Neural progenitor cell (in vitro differentiated cells): ENCODE measurements at regions not wholly inside any gene's neighbourhood (a gene's known extent, or its start where the extent isn't known, plus 50 kb on each side); places are given as distances from the start of the nearest gene placed in this dataset.

Experiments
- DNase-seq: peaks from one replicate; pipeline ENCODE4 v3.0.0-alpha.2; 2016; ENCODE audit warnings: low spot score
- H2AFZ ChIP-seq: fragments of 200-600 bp; sonication (generic); replicated peaks from 2 replicates; pipeline ENCODE4 v1.6.1; 2016; ENCODE audit warnings: antibody characterized with exemption
- H3F3A ChIP-seq: fragments of 200-600 bp; sonication (generic); 2 replicates; pipeline ENCODE4 v1.6.1; 2016; ENCODE audit warnings: antibody characterized with exemption, low read depth
- H3K27ac ChIP-seq: fragments of 200-600 bp; sonication (generic); 2 replicates; pipeline ENCODE4 v1.5.1; 2016; ENCODE audit warnings: mild to moderate bottlenecking
- H3K27me3 ChIP-seq: fragments of 200-600 bp; sonication (generic); 2 replicates; pipeline ENCODE4 v1.6.1; 2016; ENCODE audit warnings: mild to moderate bottlenecking, moderate library complexity
- H3K36me3 ChIP-seq: fragments of 200-600 bp; sonication (generic); 2 replicates; pipeline ENCODE4 v1.5.1; 2016
- H3K4me1 ChIP-seq: fragments of 200-600 bp; sonication (generic); 2 replicates; pipeline ENCODE4 v1.6.1; 2016; ENCODE audit warnings: mixed run types
- H3K4me2 ChIP-seq: fragments of 200-600 bp; sonication (generic); 2 replicates; pipeline ENCODE4 v1.6.1; 2016
- H3K4me3 ChIP-seq: fragments of 200-600 bp; sonication (generic); 2 replicates; pipeline ENCODE4 v1.5.1; 2016
- H3K79me2 ChIP-seq: fragments of 200-600 bp; sonication (generic); 2 replicates; pipeline ENCODE4 v1.6.1; 2016; ENCODE audit warnings: low read depth
- H3K9ac ChIP-seq: fragments of 200-600 bp; sonication (generic); 2 replicates; pipeline ENCODE4 v1.6.1; 2016
- H3K9me3 ChIP-seq: fragments of 200-600 bp; sonication (generic); 2 replicates; pipeline ENCODE4 v1.5.1; 2016; ENCODE audit warnings: low read depth
- H4K20me1 ChIP-seq: fragments of 200-600 bp; sonication (generic); 2 replicates; pipeline ENCODE4 v1.6.1; 2016; ENCODE audit warnings: low read depth
- H3K27ac Mint-ChIP-seq: 3 replicates; pipeline ENCODE4 v1.8.0; 2021; ENCODE audit warnings: mixed read lengths
- H3K27me3 Mint-ChIP-seq: 2 replicates; pipeline ENCODE4 v1.8.0; 2022; ENCODE audit warnings: low read depth, mild to moderate bottlenecking, inconsistent platforms, moderate library complexity, mixed read lengths; ENCODE audit not compliant: insufficient read depth
- H3K36me3 Mint-ChIP-seq: 3 replicates; pipeline ENCODE4 v1.8.0; 2021; ENCODE audit warnings: mixed read lengths
- H3K4me1 Mint-ChIP-seq: 3 replicates; pipeline ENCODE4 v1.8.0; 2021; ENCODE audit warnings: mixed read lengths
- H3K4me3 Mint-ChIP-seq: 3 replicates; pipeline ENCODE4 v1.8.0; 2021; ENCODE audit warnings: mild to moderate bottlenecking, moderate library complexity, mixed read lengths
- H3K9me3 Mint-ChIP-seq: 3 replicates; pipeline ENCODE4 v1.8.0; 2020; ENCODE audit warnings: mixed read lengths
- CTCF ChIP-seq: fragments of 200-600 bp; sonication (generic); IDR thresholded peaks from 2 replicates; pipeline ENCODE4 v1.5.1; 2017; ENCODE audit warnings: antibody characterized with exemption, mild to moderate bottlenecking
- EZH2 ChIP-seq: fragments of 200-600 bp; sonication (generic); IDR thresholded peaks from 2 replicates; pipeline ENCODE4 v1.6.1; 2017; ENCODE audit warnings: antibody characterized with exemption, mild to moderate bottlenecking, moderate library complexity
- EZH2phosphoT487 ChIP-seq: fragments of 200-600 bp; sonication (generic); IDR thresholded peaks from 2 replicates; pipeline ENCODE4 v1.6.1; 2017; ENCODE audit warnings: antibody characterized with exemption

GRCh38 chr12:74431801-74432200, 105.8 kb upstream of the ATXN7L3B start:
- Histone ChIP-seq H3K27me3 (no peaks in the 10 kb centered on the region), H3F3A (no peaks in the 10 kb centered on the region), H3K9me3 (no peaks in the 10 kb centered on the region), H3K4me1 (no peaks in the 10 kb centered on the region), H3K4me3 (no peak overlapping the region), H3K4me2 (no peak overlapping the region), H3K9ac (no peak overlapping the region), H3K79me2 (no peaks in the 10 kb centered on the region), H2AFZ (no peak overlapping the region), H3K27ac (no peak overlapping the region), H4K20me1 (no peaks in the 10 kb centered on the region), H3K36me3 (no peaks in the 10 kb centered on the region)
- TF ChIP-seq EZH2phosphoT487 (no peak), EZH2 (no peak), CTCF (no peak)
- DNase-seq, result no peak
- Mint-ChIP-seq H3K27ac (no peak overlapping the region), H3K9me3 (no peaks in the 10 kb centered on the region), H3K27me3 (peaks cover 3% of the 10 kb centered on the region), H3K4me1 (no peaks in the 10 kb centered on the region), H3K36me3 (no peaks in the 10 kb centered on the region), H3K4me3 (no peak overlapping the region)

- H3K4me3 Mint-ChIP-seq, result no peak overlapping the region
- H3K79me2 ChIP-seq, result no peaks in the 10 kb centered on the region
- H3K4me3 ChIP-seq, result no peak overlapping the region
- no peaks in the 10 kb centered on the region for H4K20me1 ChIP-seq
- DNase-seq, result no peak
- no peaks in the 10 kb centered on the region for H3K9me3 ChIP-seq
- H2AFZ ChIP-seq, result no peak overlapping the region
- no peak for TF ChIP-seq EZH2phosphoT487
- TF ChIP-seq CTCF, result no peak
- no peak for TF ChIP-seq EZH2
- H3F3A ChIP-seq, result no peaks in the 10 kb centered on the region
- H3K36me3 Mint-ChIP-seq, result no peaks in the 10 kb centered on the region
- no peak overlapping the region for H3K9ac ChIP-seq
- H3K27me3 ChIP-seq, result no peaks in the 10 kb centered on the region
- H3K27ac ChIP-seq, result no peak overlapping the region
- H3K36me3 ChIP-seq, result no peaks in the 10 kb centered on the region
- H3K9me3 Mint-ChIP-seq, result no peaks in the 10 kb centered on the region
- no peaks in the 10 kb centered on the region for H3K27me3 Mint-ChIP-seq
- peaks cover 8% of the 10 kb centered on the region for H3K4me1 Mint-ChIP-seq
- H3K4me1 ChIP-seq, result peaks cover 6% of the 10 kb centered on the region
- H3K4me2 ChIP-seq, result no peak overlapping the region
- no peak overlapping the region for H3K27ac Mint-ChIP-seq
Observed at GRCh38 chr12:74440469-74440868, 97.2 kb upstream of the ATXN7L3B start.

- no peaks in the 10 kb centered on the region for H3K9me3 ChIP-seq
- peak; percentile 60 for DNase-seq
- Mint-ChIP-seq H3K4me1 (peaks cover 8% of the 10 kb centered on the region), H3K36me3 (no peaks in the 10 kb centered on the region), H3K9me3 (no peaks in the 10 kb centered on the region), H3K4me3 (no peak overlapping the region), H3K27ac (no peak overlapping the region), H3K27me3 (no peaks in the 10 kb centered on the region)
- no peaks in the 10 kb centered on the region for H4K20me1 ChIP-seq
- H3K27ac ChIP-seq, result no peak overlapping the region
- H3K4me1 ChIP-seq, result peaks cover 6% of the 10 kb centered on the region
- no peak overlapping the region for H3K4me3 ChIP-seq
- H3K36me3 ChIP-seq, result no peaks in the 10 kb centered on the region
- TF ChIP-seq EZH2, result no peak
- no peak for TF ChIP-seq EZH2phosphoT487
- no peak for TF ChIP-seq CTCF
- H2AFZ ChIP-seq, result no peak overlapping the region
- H3F3A ChIP-seq, result no peaks in the 10 kb centered on the region
- H3K4me2 ChIP-seq, result no peak overlapping the region
- H3K79me2 ChIP-seq, result no peaks in the 10 kb centered on the region
- no peaks in the 10 kb centered on the region for H3K27me3 ChIP-seq
- H3K9ac ChIP-seq, result no peak overlapping the region
Observed at GRCh38 chr12:74441872-74442271, 95.8 kb upstream of the ATXN7L3B start.

- no peak overlapping the region for H3K9ac ChIP-seq
- H3K4me1 ChIP-seq, result peaks cover 6% of the 10 kb centered on the region
- no peaks in the 10 kb centered on the region for H3K9me3 ChIP-seq
- H3K27ac ChIP-seq, result no peak overlapping the region
- no peaks in the 10 kb centered on the region for H3K36me3 Mint-ChIP-seq
- no peaks in the 10 kb centered on the region for H3K79me2 ChIP-seq
- no peak overlapping the region for H3K4me2 ChIP-seq
- TF ChIP-seq CTCF, result no peak
- TF ChIP-seq EZH2phosphoT487, result no peak
- no peak for TF ChIP-seq EZH2
- no peak for DNase-seq
- H3K4me1 Mint-ChIP-seq, result peaks cover 13% of the 10 kb centered on the region
- no peaks in the 10 kb centered on the region for H3K9me3 Mint-ChIP-seq
- no peaks in the 10 kb centered on the region for H4K20me1 ChIP-seq
- H3K27me3 Mint-ChIP-seq, result no peaks in the 10 kb centered on the region
- no peak overlapping the region for H3K4me3 ChIP-seq
- H3K36me3 ChIP-seq, result no peaks in the 10 kb centered on the region
- H3F3A ChIP-seq, result no peaks in the 10 kb centered on the region
- H3K27ac Mint-ChIP-seq, result no peak overlapping the region
- H3K4me3 Mint-ChIP-seq, result no peak overlapping the region
- H2AFZ ChIP-seq, result no peak overlapping the region
- H3K27me3 ChIP-seq, result no peaks in the 10 kb centered on the region
Observed at GRCh38 chr12:74446466-74446865, 91.2 kb upstream of the ATXN7L3B start.
